ENCODE measurements at regions not wholly inside any gene's neighbourhood (a gene's known extent, or its start where the extent isn't known, plus 50 kb on each side); places are given as distances from the start of the nearest gene placed in this dataset.

- Histone ChIP-seq H3K4me1 (ENCODE audit: insufficient read depth, low read length) (no peaks in the 10 kb centered on the region), H3K36me3 (ENCODE audit: insufficient read depth, low read length) (no peaks in the 10 kb centered on the region), H3K9me3 (ENCODE audit: control insufficient read depth in 1 of 2, insufficient read depth in 1 of 2, low read length in 2 of 2) (peaks cover 0 to 8% of the 10 kb centered on the region in 2 experiments), H3K4me3 (ENCODE audit: low read length) (no peak overlapping the region), H3K27ac (ENCODE audit: low read depth in 1 of 2, low read length in 2 of 2) (no peak overlapping the region), H3K27me3 (ENCODE audit: control insufficient read depth in 1 of 2, insufficient read depth in 2 of 2, low read length in 2 of 2) (peaks cover 4 to 13% of the 10 kb centered on the region in 2 experiments)
- no peak overlapping the region for H3K4me3 Mint-ChIP-seq
- ChIA-PET POLR2A (no interaction called here), CTCF (no interaction called here)
- no peaks in the 10 kb centered on the region for H3K4me1 Mint-ChIP-seq (ENCODE audit: low read depth)
- no peaks in the 10 kb centered on the region for H3K9me3 Mint-ChIP-seq
- peaks cover 7% of the 10 kb centered on the region for H3K27me3 Mint-ChIP-seq
- intact Hi-C loops (cut with DNase I, micrococcal nuclease) = no loop called here
- ATAC-seq (ENCODE audit: poor library complexity) = no peak
- no peak for DNase-seq
- no peaks in the 10 kb centered on the region for H3K36me3 Mint-ChIP-seq (ENCODE audit: low read depth)
- H3K27ac Mint-ChIP-seq = no peak overlapping the region
- TF ChIP-seq, protein P1, sequence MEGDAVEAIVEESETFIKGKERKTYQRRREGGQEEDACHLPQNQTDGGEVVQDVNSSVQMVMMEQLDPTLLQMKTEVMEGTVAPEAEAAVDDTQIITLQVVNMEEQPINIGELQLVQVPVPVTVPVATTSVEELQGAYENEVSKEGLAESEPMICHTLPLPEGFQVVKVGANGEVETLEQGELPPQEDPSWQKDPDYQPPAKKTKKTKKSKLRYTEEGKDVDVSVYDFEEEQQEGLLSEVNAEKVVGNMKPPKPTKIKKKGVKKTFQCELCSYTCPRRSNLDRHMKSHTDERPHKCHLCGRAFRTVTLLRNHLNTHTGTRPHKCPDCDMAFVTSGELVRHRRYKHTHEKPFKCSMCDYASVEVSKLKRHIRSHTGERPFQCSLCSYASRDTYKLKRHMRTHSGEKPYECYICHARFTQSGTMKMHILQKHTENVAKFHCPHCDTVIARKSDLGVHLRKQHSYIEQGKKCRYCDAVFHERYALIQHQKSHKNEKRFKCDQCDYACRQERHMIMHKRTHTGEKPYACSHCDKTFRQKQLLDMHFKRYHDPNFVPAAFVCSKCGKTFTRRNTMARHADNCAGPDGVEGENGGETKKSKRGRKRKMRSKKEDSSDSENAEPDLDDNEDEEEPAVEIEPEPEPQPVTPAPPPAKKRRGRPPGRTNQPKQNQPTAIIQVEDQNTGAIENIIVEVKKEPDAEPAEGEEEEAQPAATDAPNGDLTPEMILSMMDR (IDR thresholded peaks at IDR 0.05) = no peak
Measured at GRCh38 chr4:1535926-1536578, 129.8 kb upstream of the NKX1-1 start.

- Mint-ChIP-seq H3K9me3 (no peaks in the 10 kb centered on the region), H3K36me3 (ENCODE audit: low read depth) (no peaks in the 10 kb centered on the region), H3K27me3 (peaks cover 7% of the 10 kb centered on the region), H3K4me3 (no peak overlapping the region), H3K4me1 (ENCODE audit: low read depth) (no peaks in the 10 kb centered on the region), H3K27ac (no peak overlapping the region)
- Histone ChIP-seq H3K36me3 (ENCODE audit: insufficient read depth, low read length) (no peaks in the 10 kb centered on the region), H3K4me1 (ENCODE audit: insufficient read depth, low read length) (no peaks in the 10 kb centered on the region), H3K4me3 (ENCODE audit: low read length) (no peak overlapping the region), H3K27me3 (ENCODE audit: control insufficient read depth in 1 of 2, insufficient read depth in 2 of 2, low read length in 2 of 2) (peaks cover 4 to 13% of the 10 kb centered on the region in 2 experiments), H3K9me3 (ENCODE audit: control insufficient read depth in 1 of 2, insufficient read depth in 1 of 2, low read length in 2 of 2) (peaks cover 0 to 8% of the 10 kb centered on the region in 2 experiments), H3K27ac (ENCODE audit: low read depth in 1 of 2, low read length in 2 of 2) (no peak overlapping the region)
- intact Hi-C loops (cut with DNase I, micrococcal nuclease) = no loop called here
- ChIA-PET POLR2A (no interaction called here), CTCF (no interaction called here)
- TF ChIP-seq, protein P1 (IDR thresholded peaks at IDR 0.05) = no peak
- no peak for ATAC-seq (ENCODE audit: poor library complexity)
- DNase-seq = no peak
Measured at GRCh38 chr4:1534876-1535526, 128.8 kb upstream of the NKX1-1 start.

- H3K27me3 Mint-ChIP-seq = peaks cover 12% of the 10 kb centered on the region
- ChIA-PET POLR2A (no interaction called here), CTCF (no interaction called here)
- Histone ChIP-seq H3K4me3 (ENCODE audit: low read length) (no peak overlapping the region), H3K27me3 (ENCODE audit: control insufficient read depth in 1 of 2, insufficient read depth in 2 of 2, low read length in 2 of 2) (peaks cover 8 to 13% of the 10 kb centered on the region in 2 experiments), H3K36me3 (ENCODE audit: insufficient read depth, low read length) (no peaks in the 10 kb centered on the region), H3K9me3 (ENCODE audit: control insufficient read depth in 1 of 2, insufficient read depth in 1 of 2, low read length in 2 of 2) (peaks cover 0 to 8% of the 10 kb centered on the region in 2 experiments), H3K27ac (ENCODE audit: low read depth in 1 of 2, low read length in 2 of 2) (no peak overlapping the region), H3K4me1 (ENCODE audit: insufficient read depth, low read length) (no peaks in the 10 kb centered on the region)
- H3K36me3 Mint-ChIP-seq (ENCODE audit: low read depth) = no peaks in the 10 kb centered on the region
- intact Hi-C loops (cut with DNase I, micrococcal nuclease) = no loop called here
- ATAC-seq (ENCODE audit: poor library complexity) (no peak), DNase-seq (no peak)
- H3K9me3 Mint-ChIP-seq = no peaks in the 10 kb centered on the region
- no peak overlapping the region for H3K27ac Mint-ChIP-seq
- TF ChIP-seq, protein P1 (IDR thresholded peaks at IDR 0.05) = no peak
- H3K4me3 Mint-ChIP-seq = no peak overlapping the region
- H3K4me1 Mint-ChIP-seq (ENCODE audit: low read depth) = no peaks in the 10 kb centered on the region
Measured at GRCh38 chr4:1534095-1534872, 128.0 kb upstream of the NKX1-1 start.

Measured in CD4-positive, alpha-beta T cell (primary cell).